ENCODE measurements at regions not wholly inside any gene's neighbourhood (a gene's known extent, or its start where the extent isn't known, plus 50 kb on each side); places are given as distances from the start of the nearest gene placed in this dataset.

DNA sequence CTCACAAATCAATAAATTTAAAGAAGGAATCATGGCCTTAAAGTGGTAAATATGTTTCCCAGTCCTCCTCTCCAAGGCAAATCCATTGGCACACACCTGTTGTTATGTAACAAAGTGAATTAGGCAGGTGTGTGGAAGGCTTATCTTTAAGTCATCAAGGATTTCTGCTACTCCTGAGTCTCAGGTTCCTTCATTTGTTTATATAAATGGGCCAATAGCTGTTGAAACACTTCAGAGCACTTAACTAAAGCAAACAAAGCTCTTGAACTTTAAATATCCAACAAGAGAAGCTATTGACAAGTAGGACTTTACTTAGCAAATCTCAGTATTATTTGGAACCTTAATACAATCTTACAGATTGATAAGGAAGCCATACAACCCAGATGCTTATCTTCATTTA lies 99.3 kb upstream of the ESRRG start:
- Histone ChIP-seq H3K4ac (ENCODE audit: low read depth, low read length) (no peak overlapping the region), H2BK120ac (ENCODE audit: low read depth, low read length) (no peak overlapping the region), H3K9ac (ENCODE audit: low read depth, low read length) (no peak overlapping the region), H2AK9ac (replicated peaks; ENCODE audit: low read depth, low read length, poor library complexity) (no peak overlapping the region), H3K23ac (ENCODE audit: low read depth, low read length) (no peak overlapping the region), H3K27me3 (ENCODE audit: control insufficient read depth, insufficient read depth, low read length) (no peaks in the 10 kb centered on the region), H3K14ac (replicated peaks; ENCODE audit: low read depth, low read length) (no peak overlapping the region), H2AK5ac (ENCODE audit: low read depth, low read length) (no peak overlapping the region), H3K56ac (ENCODE audit: extremely low read depth, insufficient read depth, low read length) (no peak overlapping the region), H3K27ac (ENCODE audit: insufficient read depth, low read length) (no peak overlapping the region), H3K36me3 (ENCODE audit: control insufficient read depth, insufficient read depth, low read length) (no peaks in the 10 kb centered on the region), H3K4me2 (ENCODE audit: low read depth, low read length) (no peak overlapping the region), H3K18ac (ENCODE audit: low read depth, low read length) (no peak overlapping the region), H2BK5ac (ENCODE audit: low read depth, low read length, poor library complexity, severe bottlenecking) (no peak overlapping the region), H2AFZ (replicated peaks; ENCODE audit: low read length, poor library complexity) (no peak overlapping the region), H2BK20ac (ENCODE audit: low read depth, low read length) (no peak overlapping the region), H4K20me1 (ENCODE audit: insufficient read depth, low read length) (no peaks in the 10 kb centered on the region), H3K4me3 (ENCODE audit: insufficient read depth, low read depth, low read length) (no peak overlapping the region), H3K4me1 (ENCODE audit: control insufficient read depth, insufficient read depth, low read length) (no peaks in the 10 kb centered on the region; the same call in 1 of the 2 replicates), H2BK15ac (ENCODE audit: low read depth, low read length) (no peak overlapping the region), H3K9me1 (ENCODE audit: insufficient read depth, low read length) (no peaks in the 10 kb centered on the region), H4K8ac (ENCODE audit: low read depth in 2 of 2, low read length in 2 of 2) (no peak overlapping the region), H4K5ac (ENCODE audit: low read depth, low read length) (no peak overlapping the region), H3K79me1 (ENCODE audit: low read depth in 1 of 2, low read length in 2 of 2) (no peaks in the 10 kb centered on the region), H3K9me3 (ENCODE audit: control insufficient read depth, insufficient read depth, low read length) (no peaks in the 10 kb centered on the region), H4K91ac (ENCODE audit: insufficient read depth, low read depth, low read length) (no peak overlapping the region)
- dilution Hi-C loops (cut with HindIII; ENCODE audit: low sequenced_read_pairs, unreplicated experiment): no loop called here
- ATAC-seq (ENCODE audit: low read depth): no peak
- BruUV-seq (replicated peaks): no TSS peak
- CTCF ChIA-PET: no interaction called here
- DNase-seq: no peak
- in situ Hi-C loops (cut with MboI; ENCODE audit: low sequenced_read_pairs): no loop called here
- TF ChIP-seq, protein P1, sequence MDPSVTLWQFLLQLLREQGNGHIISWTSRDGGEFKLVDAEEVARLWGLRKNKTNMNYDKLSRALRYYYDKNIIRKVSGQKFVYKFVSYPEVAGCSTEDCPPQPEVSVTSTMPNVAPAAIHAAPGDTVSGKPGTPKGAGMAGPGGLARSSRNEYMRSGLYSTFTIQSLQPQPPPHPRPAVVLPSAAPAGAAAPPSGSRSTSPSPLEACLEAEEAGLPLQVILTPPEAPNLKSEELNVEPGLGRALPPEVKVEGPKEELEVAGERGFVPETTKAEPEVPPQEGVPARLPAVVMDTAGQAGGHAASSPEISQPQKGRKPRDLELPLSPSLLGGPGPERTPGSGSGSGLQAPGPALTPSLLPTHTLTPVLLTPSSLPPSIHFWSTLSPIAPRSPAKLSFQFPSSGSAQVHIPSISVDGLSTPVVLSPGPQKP (IDR thresholded peaks at IDR 0.05; ENCODE audit: borderline replicate concordance, low read depth, low read length): no peak
- TF ChIP-seq, protein P2, sequence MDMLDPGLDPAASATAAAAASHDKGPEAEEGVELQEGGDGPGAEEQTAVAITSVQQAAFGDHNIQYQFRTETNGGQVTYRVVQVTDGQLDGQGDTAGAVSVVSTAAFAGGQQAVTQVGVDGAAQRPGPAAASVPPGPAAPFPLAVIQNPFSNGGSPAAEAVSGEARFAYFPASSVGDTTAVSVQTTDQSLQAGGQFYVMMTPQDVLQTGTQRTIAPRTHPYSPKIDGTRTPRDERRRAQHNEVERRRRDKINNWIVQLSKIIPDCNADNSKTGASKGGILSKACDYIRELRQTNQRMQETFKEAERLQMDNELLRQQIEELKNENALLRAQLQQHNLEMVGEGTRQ (IDR thresholded peaks at IDR 0.05; ENCODE audit: low read depth, low read length): no peak
- TF ChIP-seq BHLHE40 (IDR thresholded peaks at IDR 0.05; ENCODE audit: low read depth, low read length) (no peak), CHD1 (IDR thresholded peaks at IDR 0.05; ENCODE audit: low read depth, low read length) (no peak), FOS (IDR thresholded peaks at IDR 0.05; ENCODE audit: low read depth, low read length) (no peak), MAZ (IDR thresholded peaks at IDR 0.05; ENCODE audit: borderline replicate concordance, low read depth, low read length) (no peak), RCOR1 (IDR thresholded peaks at IDR 0.05; ENCODE audit: insufficient replicate concordance, low read length) (no peak), NFE2L2 (IDR thresholded peaks at IDR 0.05; ENCODE audit: low read depth, low read length) (no peak), MAFK (IDR thresholded peaks at IDR 0.05; ENCODE audit: low read depth, low read length) (no peak), SMC3 (IDR thresholded peaks at IDR 0.05; ENCODE audit: low read depth, low read length) (no peak), RAD21 (IDR thresholded peaks at IDR 0.05; ENCODE audit: low read length) (no peak), POLR2A (IDR thresholded peaks at IDR 0.05; ENCODE audit: low read depth, low read length) (no peak), MXI1 (IDR thresholded peaks at IDR 0.05; ENCODE audit: borderline replicate concordance, low read depth, low read length) (no peak), CEBPB (IDR thresholded peaks at IDR 0.05; ENCODE audit: low read depth, low read length) (no peak), RFX5 (IDR thresholded peaks at IDR 0.05; ENCODE audit: low read depth, low read length) (no peak)
- TF ChIP-seq, protein P3, sequence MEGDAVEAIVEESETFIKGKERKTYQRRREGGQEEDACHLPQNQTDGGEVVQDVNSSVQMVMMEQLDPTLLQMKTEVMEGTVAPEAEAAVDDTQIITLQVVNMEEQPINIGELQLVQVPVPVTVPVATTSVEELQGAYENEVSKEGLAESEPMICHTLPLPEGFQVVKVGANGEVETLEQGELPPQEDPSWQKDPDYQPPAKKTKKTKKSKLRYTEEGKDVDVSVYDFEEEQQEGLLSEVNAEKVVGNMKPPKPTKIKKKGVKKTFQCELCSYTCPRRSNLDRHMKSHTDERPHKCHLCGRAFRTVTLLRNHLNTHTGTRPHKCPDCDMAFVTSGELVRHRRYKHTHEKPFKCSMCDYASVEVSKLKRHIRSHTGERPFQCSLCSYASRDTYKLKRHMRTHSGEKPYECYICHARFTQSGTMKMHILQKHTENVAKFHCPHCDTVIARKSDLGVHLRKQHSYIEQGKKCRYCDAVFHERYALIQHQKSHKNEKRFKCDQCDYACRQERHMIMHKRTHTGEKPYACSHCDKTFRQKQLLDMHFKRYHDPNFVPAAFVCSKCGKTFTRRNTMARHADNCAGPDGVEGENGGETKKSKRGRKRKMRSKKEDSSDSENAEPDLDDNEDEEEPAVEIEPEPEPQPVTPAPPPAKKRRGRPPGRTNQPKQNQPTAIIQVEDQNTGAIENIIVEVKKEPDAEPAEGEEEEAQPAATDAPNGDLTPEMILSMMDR (conservative IDR thresholded peaks at IDR 0.05; ENCODE audit: low read depth, low read length): no peak
- POLR2A ChIA-PET (ENCODE audit: unreplicated experiment): no interaction called here
- intact Hi-C loops (cut with micrococcal nuclease): no loop called here

All from IMR-90 (cell line).